Mesendoderm (in vitro differentiated cells): ENCODE measurements at regions not wholly inside any gene's neighbourhood (a gene's known extent, or its start where the extent isn't known, plus 50 kb on each side); places are given as distances from the start of the nearest gene placed in this dataset.
A peak's percentile ranks its signal among the peaks of the same experiment; 100 is the strongest.
"Not testable (repeated sequence)": the region's sequence is repeated elsewhere in the genome, so short reads cannot be mapped to it uniquely, and the experiment has no call there.

ENCODE experiments used
- DNase-seq: peaks from one replicate; pipeline ENCODE4 v3.0.0; 2013
- H2AK5ac ChIP-seq: 2 replicates; pipeline ENCODE4 v1.6.1; 2013; ENCODE audit warnings: low read length, inconsistent platforms
- H2BK120ac ChIP-seq: 2 replicates; pipeline ENCODE4 v1.6.1; 2013; ENCODE audit warnings: low read depth, mild to moderate bottlenecking, low read length, moderate library complexity, mixed read lengths
- H2BK15ac ChIP-seq: replicated peaks from 2 replicates; pipeline ENCODE4 v1.6.1; 2013; ENCODE audit warnings: low read depth, mild to moderate bottlenecking, moderate library complexity
- H2BK5ac ChIP-seq: 2 replicates; pipeline ENCODE4 v1.6.1; 2013; ENCODE audit warnings: low read length, inconsistent platforms
- H3K18ac ChIP-seq: 2 replicates; pipeline ENCODE4 v1.6.1; 2013; ENCODE audit warnings: mild to moderate bottlenecking, low read length, mixed read lengths
- H3K23ac ChIP-seq: one replicate; pipeline ENCODE4 v1.6.1; 2013; ENCODE audit warnings: low read length
- H3K27ac ChIP-seq: 2 replicates; pipeline ENCODE4 v1.5.1; 2013; ENCODE audit warnings: low read depth, mild to moderate bottlenecking, inconsistent platforms, low read length, moderate library complexity
- H3K27me3 ChIP-seq: 2 replicates; pipeline ENCODE4 v1.6.1; 2013; ENCODE audit warnings: low read length, control low read depth, mild to moderate bottlenecking, inconsistent platforms; ENCODE audit not compliant: insufficient read depth, poor library complexity
- H3K36me3 ChIP-seq: 2 replicates; pipeline ENCODE4 v1.6.1; 2013; ENCODE audit warnings: low read length, inconsistent platforms; ENCODE audit not compliant: control insufficient read depth, insufficient read depth
- H3K4ac ChIP-seq: one replicate; pipeline ENCODE4 v1.6.1; 2013; ENCODE audit warnings: low read depth, mild to moderate bottlenecking, low read length, moderate library complexity
- H3K4me1 ChIP-seq: 2 replicates; pipeline ENCODE4 v1.6.1; 2013; ENCODE audit warnings: low read depth, low read length, inconsistent platforms; ENCODE audit not compliant: control insufficient read depth
- H3K4me2 ChIP-seq: 2 replicates; pipeline ENCODE4 v1.6.1; 2013; ENCODE audit warnings: low read length
- H3K4me3 ChIP-seq: 2 replicates; pipeline ENCODE4 v1.5.1; 2013; ENCODE audit warnings: mild to moderate bottlenecking, low read length
- H3K56ac ChIP-seq: one replicate; pipeline ENCODE4 v1.6.1; 2013; ENCODE audit warnings: low read length
- H3K79me1 ChIP-seq: 2 replicates; pipeline ENCODE4 v1.6.1; 2013; ENCODE audit warnings: low read length, inconsistent platforms
- H3K79me2 ChIP-seq: 2 replicates; pipeline ENCODE4 v1.6.1; 2013; ENCODE audit warnings: mild to moderate bottlenecking, low read length; ENCODE audit not compliant: control insufficient read depth, insufficient read depth
- H3K9ac ChIP-seq: 2 replicates; pipeline ENCODE4 v1.6.1; 2013; ENCODE audit warnings: low read length, inconsistent platforms
- H4K5ac ChIP-seq: one replicate; pipeline ENCODE4 v1.6.1; 2013; ENCODE audit warnings: low read length
- H4K8ac ChIP-seq: one replicate; pipeline ENCODE4 v1.6.1; 2013; ENCODE audit warnings: low read depth, mild to moderate bottlenecking, control low read depth, low read length, moderate library complexity
- WGBS: extraction: QIAGEN DNeasy Blood & Tissue Kit; methylation state at CpG from one replicate; pipeline ENCODE4 v1.1.7; 2013; ENCODE audit warnings: low lambda C conversion rate, missing lambda C conversion rate; ENCODE audit not compliant: insufficient coverage; ENCODE audit errors: extremely low coverage; 5-methylcytosine and 5-hydroxymethylcytosine counted together

DNA sequence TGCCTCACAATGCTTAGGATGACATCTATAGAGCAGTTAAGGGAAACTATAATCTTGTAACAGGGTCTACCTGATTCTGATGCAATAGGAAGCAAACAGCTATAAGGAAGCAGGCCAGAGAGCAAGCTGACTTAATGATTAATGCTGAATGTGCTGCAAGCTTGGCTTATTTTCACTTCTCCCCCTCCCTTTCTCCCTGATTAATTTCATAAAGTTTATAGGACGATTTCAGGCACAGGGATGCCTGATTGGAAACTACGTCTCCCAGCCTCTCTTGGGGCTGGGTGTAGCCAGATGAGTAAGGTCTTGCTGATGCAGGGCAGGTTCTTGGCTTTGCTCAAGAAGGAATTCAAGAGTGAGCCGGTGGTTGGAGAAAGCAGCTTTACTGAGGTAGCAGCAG lies 82.8 kb upstream of the MRI1 start:
- Histone ChIP-seq H3K27ac (no peak overlapping the region), H3K79me2 (no peaks in the 10 kb centered on the region), H3K18ac (no peak overlapping the region), H3K27me3 (no peaks in the 10 kb centered on the region), H3K4me2 (no peak overlapping the region), H3K23ac (no peak overlapping the region), H4K8ac (no peak overlapping the region), H3K36me3 (no peaks in the 10 kb centered on the region), H3K9ac (no peak overlapping the region), H4K5ac (no peak overlapping the region), H2BK5ac (no peak overlapping the region), H2BK15ac (no peak overlapping the region), H3K4me3 (no peak overlapping the region), H3K79me1 (no peaks in the 10 kb centered on the region), H3K4me1 (no peaks in the 10 kb centered on the region), H3K4ac (no peak overlapping the region), H2BK120ac (no peak overlapping the region), H3K56ac (no peak overlapping the region), H2AK5ac (no peak overlapping the region)
- WGBS, result no CpG with 5 or more reads among the region's 3 CpGs
- no peak for DNase-seq

DNA sequence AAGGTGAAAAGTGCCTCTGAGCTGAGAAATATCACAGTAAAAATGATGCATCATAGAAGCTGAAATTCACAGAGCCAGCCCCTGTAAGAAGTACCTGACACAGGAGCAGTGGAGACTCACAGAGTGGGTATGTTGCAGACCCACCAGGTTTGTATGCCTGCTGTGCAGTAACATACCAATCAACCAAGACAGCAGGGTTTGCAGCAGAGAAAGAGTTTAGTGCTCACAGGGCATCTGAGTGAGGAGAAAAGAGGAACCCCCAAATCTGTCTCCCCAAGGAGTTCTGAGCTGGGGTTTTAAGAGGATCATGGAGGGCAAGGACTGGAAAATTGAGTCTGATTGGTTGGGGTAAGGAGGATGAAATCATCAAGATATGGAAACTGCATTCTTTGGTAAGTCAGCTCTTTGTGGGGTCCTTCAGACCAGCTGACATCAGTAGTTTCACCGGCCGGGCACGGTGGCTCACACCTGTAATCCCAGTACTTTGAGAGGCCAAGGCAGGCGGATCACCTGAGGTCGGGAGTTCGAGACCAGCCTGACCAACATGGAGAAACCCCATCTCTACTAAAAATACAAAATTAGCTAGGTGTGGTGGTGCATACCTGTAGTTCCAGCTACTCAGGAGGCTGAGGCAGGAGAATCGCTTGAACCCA lies 83.5 kb upstream of the MRI1 start:
- not testable (repeated sequence) for H4K8ac ChIP-seq, H2AK5ac ChIP-seq, H3K56ac ChIP-seq, H2BK5ac ChIP-seq, H2BK120ac ChIP-seq, H3K36me3 ChIP-seq, DNase-seq, H3K23ac ChIP-seq, H3K4me2 ChIP-seq, H3K27me3 ChIP-seq, H3K4ac ChIP-seq, H4K5ac ChIP-seq, H3K79me2 ChIP-seq, H3K4me1 ChIP-seq, H3K4me3 ChIP-seq, H3K79me1 ChIP-seq, H3K27ac ChIP-seq, H3K9ac ChIP-seq, H3K18ac ChIP-seq, H2BK15ac ChIP-seq
- no CpG with 5 or more reads among the region's 7 CpGs for WGBS

DNA sequence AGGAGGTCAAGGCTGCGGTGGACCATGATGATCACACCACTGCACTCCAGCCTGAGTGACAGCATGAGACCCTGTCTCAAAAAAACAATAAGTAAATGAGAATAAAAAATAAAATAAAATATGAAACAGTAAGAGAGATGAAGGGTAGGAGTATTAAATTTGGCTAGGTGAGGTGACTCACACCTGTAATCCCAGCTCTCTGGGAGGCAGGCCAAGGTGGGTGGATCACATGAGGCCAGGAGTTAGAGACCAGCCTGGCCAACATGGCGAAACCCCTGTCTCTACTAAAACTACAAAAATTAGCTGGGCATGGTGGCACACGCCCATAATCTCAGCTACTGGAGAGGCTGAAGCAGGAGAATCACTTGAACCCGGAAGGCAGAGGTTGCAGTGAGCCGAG lies 87.4 kb upstream of the MRI1 start:
- not testable (repeated sequence) for H3K36me3 ChIP-seq, H3K18ac ChIP-seq, H3K56ac ChIP-seq, DNase-seq, H3K79me2 ChIP-seq, H3K23ac ChIP-seq, H2AK5ac ChIP-seq, H3K27ac ChIP-seq, H3K4ac ChIP-seq, H2BK5ac ChIP-seq, H2BK120ac ChIP-seq, H3K27me3 ChIP-seq, H2BK15ac ChIP-seq, H3K9ac ChIP-seq, H3K4me3 ChIP-seq, H3K79me1 ChIP-seq, H4K8ac ChIP-seq, H3K4me2 ChIP-seq, H3K4me1 ChIP-seq, H4K5ac ChIP-seq
- no CpG with 5 or more reads among the region's 5 CpGs for WGBS

DNA sequence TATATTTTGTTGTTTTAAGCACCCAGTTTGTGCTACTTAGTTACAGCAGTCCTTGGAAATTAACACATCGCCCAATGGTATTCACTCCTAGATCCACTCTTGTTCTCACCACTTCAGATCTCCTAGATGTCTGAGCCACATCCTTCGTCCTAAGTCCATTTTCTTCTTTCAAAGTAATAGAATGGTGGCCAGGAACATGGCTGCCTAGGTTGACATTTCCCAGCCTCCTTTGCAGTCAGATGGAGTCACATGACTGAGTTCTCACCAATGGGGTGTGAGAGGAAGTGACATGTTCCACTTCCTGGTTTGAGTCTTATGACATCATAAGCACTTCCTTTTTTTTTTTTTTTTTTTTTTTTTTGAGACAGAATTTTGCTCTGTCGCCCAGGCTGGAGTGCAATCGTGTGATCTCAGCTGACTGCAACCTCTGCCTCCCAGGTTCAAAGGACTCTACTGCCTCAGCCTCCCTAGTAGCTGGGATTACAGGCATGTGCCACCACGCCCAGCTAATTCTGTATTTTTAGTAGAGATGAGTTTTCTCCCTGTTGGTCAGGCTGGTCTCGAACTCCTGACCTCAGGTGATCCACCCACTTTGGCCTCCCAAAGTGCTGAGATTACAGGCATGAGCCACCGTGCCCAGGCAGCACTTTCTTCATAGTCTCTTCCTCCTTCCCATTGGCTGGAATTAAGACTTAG lies 91.7 kb upstream of the MRI1 start:
- DNase-seq, result peak; percentile 63

DNA sequence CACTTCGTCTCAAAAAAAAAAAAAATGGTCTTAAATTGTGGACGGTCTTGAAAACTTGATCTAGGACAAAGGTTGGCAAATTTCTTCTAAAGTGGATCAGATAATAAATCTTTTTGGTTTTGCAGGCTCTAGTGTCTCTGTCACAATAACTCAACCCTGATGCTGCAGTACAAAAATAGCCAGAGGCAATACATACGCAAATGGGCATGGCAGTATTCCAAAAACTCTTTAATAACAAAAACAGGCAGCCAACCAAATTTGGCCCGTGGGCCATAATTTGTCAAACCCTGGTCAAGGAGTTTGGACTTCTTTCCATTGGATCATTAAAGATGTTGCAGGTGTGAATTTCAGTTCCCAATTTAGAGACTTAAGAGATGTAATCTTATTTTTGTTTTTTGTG lies 93.5 kb upstream of the MRI1 start:
- Histone ChIP-seq H3K4me3 (no peak overlapping the region), H3K18ac (no peak overlapping the region), H3K56ac (no peak overlapping the region), H2BK15ac (no peak overlapping the region), H3K4ac (no peak overlapping the region), H3K79me1 (no peaks in the 10 kb centered on the region), H2BK5ac (no peak overlapping the region), H4K5ac (no peak overlapping the region), H3K4me1 (no peaks in the 10 kb centered on the region), H3K79me2 (no peaks in the 10 kb centered on the region), H4K8ac (no peak overlapping the region), H3K36me3 (no peaks in the 10 kb centered on the region), H3K4me2 (no peak overlapping the region), H3K23ac (no peak overlapping the region), H3K27me3 (no peaks in the 10 kb centered on the region), H2BK120ac (no peak overlapping the region), H3K27ac (no peak overlapping the region), H3K9ac (no peak overlapping the region), H2AK5ac (no peak overlapping the region)
- DNase-seq, result no peak
- no CpG with 5 or more reads among the region's 4 CpGs for WGBS

More for the DNA sequence above, 91.7 kb upstream of the MRI1 start:
- not testable (repeated sequence) for H3K18ac ChIP-seq, H3K27ac ChIP-seq, H3K4me1 ChIP-seq, H2AK5ac ChIP-seq, H2BK120ac ChIP-seq, H4K5ac ChIP-seq, H3K4ac ChIP-seq, H3K79me2 ChIP-seq, H2BK5ac ChIP-seq, H3K27me3 ChIP-seq, H3K4me2 ChIP-seq, H3K36me3 ChIP-seq, H3K79me1 ChIP-seq, H3K23ac ChIP-seq, H3K9ac ChIP-seq, H4K8ac ChIP-seq, H3K56ac ChIP-seq, H2BK15ac ChIP-seq, H3K4me3 ChIP-seq
- WGBS, result no CpG with 5 or more reads among the region's 7 CpGs
